CD4-positive, alpha-beta T cell (primary cell): ENCODE measurements at regions not wholly inside any gene's neighbourhood (a gene's known extent, or its start where the extent isn't known, plus 50 kb on each side); places are given as distances from the start of the nearest gene placed in this dataset.

Experiments
- ATAC-seq: fragments of 200-7000 bp; cut with Tn5 transposase; one replicate; pipeline ENCODE4 v1.10.0; 2022; ENCODE audit warnings: mild to moderate bottlenecking; ENCODE audit not compliant: poor library complexity
- CTCF ChIA-PET: fragments of 350-600 bp; sonication (Branson Sonifier 250); formaldehyde crosslinking; loops from one replicate; lab custom pipeline; 2021; ENCODE audit warnings: antibody characterized with exemption, inconsistent platforms; lab: Charles Lee
- POLR2A ChIA-PET: fragments of 350-600 bp; sonication (Branson Sonifier 250); formaldehyde crosslinking; loops from one replicate; lab custom pipeline; 2021; ENCODE audit warnings: antibody characterized with exemption, inconsistent platforms; lab: Charles Lee
- DNase-seq, 14 experiments: peaks; one replicate each; pipeline ENCODE4 v3.0.0-alpha.2; 2013 to 2020; ENCODE audit warnings: mixed read lengths in 2 of 14
- H3K27ac ChIP-seq, 2 donors: one replicate each; pipeline versions ENCODE4 v1.5.1 to v1.7.0; 2013; ENCODE audit warnings: low read length in 2 of 2, low read depth in 1 of 2, mild to moderate bottlenecking in 1 of 2
- H3K27me3 ChIP-seq, 2 experiments: 1 replicate in 1 of 2; 2 replicates in 1 of 2; pipeline versions ENCODE4 v1.6.1 to v1.7.0; 2013; ENCODE audit warnings: low read length in 2 of 2, control low read depth in 1 of 2, mild to moderate bottlenecking in 1 of 2, moderate library complexity in 1 of 2; ENCODE audit not compliant: insufficient read depth in 2 of 2, control insufficient read depth in 1 of 2
- H3K36me3 ChIP-seq: one replicate; pipeline ENCODE4 v1.6.1; 2013; ENCODE audit warnings: low read length, control low read depth; ENCODE audit not compliant: insufficient read depth
- H3K4me1 ChIP-seq: one replicate; pipeline ENCODE4 v1.6.1; 2013; ENCODE audit warnings: low read length, control low read depth; ENCODE audit not compliant: insufficient read depth
- H3K4me3 ChIP-seq: one replicate; pipeline ENCODE4 v1.5.1; 2013; ENCODE audit warnings: mild to moderate bottlenecking, low read length, moderate library complexity
- H3K9me3 ChIP-seq, 2 experiments: 1 replicate in 1 of 2; 2 replicates in 1 of 2; pipeline versions ENCODE4 v1.6.1 to v1.7.0; 2013; ENCODE audit warnings: low read length in 2 of 2, mild to moderate bottlenecking in 2 of 2, control low read depth in 1 of 2, moderate library complexity in 1 of 2; ENCODE audit not compliant: control insufficient read depth in 1 of 2, insufficient read depth in 1 of 2
- H3K27ac Mint-ChIP-seq: one replicate; pipeline ENCODE4 v1.8.0; 2020; ENCODE audit warnings: mixed read lengths
- H3K27me3 Mint-ChIP-seq: one replicate; pipeline ENCODE4 v1.8.0; 2021; ENCODE audit warnings: mixed read lengths
- H3K36me3 Mint-ChIP-seq: one replicate; pipeline ENCODE4 v1.8.0; 2021; ENCODE audit warnings: low read depth, mixed read lengths
- H3K4me1 Mint-ChIP-seq: one replicate; pipeline ENCODE4 v1.8.0; 2021; ENCODE audit warnings: low read depth, mixed read lengths
- H3K4me3 Mint-ChIP-seq: one replicate; pipeline ENCODE4 v1.8.0; 2020; ENCODE audit warnings: mild to moderate bottlenecking, mixed read lengths
- H3K9me3 Mint-ChIP-seq: one replicate; pipeline ENCODE4 v1.8.0; 2020; ENCODE audit warnings: mixed read lengths
- intact Hi-C, 2 experiments: fragments of 100-400 bp; cut with DNase I in 1 of 2; cut with micrococcal nuclease in 1 of 2; formaldehyde crosslinking; loops; one replicate each; pipeline versions ENCODE4 v1.15.1 to v1.9.0; 2023 to 2025; cut with DNase I, micrococcal nuclease
- TF ChIP-seq, protein P1 (sequence below): fragments of 200-600 bp; IDR thresholded peaks from one replicate; pipeline ENCODE4 v1.8.0; 2022; ENCODE audit warnings: antibody characterized with exemption, mild to moderate bottlenecking

DNA sequence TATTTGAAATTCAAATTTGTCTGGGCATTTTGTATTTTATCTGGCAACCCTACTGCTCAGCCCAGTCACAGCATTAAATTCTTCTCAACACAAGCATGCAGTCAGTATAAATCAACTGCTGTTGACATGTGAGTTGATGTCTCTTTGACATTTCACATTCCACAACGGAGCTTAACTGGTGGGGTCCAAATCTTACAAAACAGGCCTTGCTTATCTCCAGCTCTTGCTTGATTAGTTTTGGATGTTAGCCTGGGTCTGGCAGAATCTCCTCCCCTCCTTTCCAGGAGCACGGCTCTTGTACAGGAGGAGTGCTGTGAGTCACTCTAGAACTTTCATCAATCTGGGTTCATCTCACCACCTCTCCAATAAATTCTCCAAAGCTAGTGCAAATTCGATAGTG is 80.8 kb upstream of the PHACTR1 start:
- Histone ChIP-seq H3K27me3 (peaks cover 0 to 4% of the 10 kb centered on the region in 2 experiments), H3K9me3 (no peaks in the 10 kb centered on the region), H3K27ac (no peak overlapping the region), H3K36me3 (no peaks in the 10 kb centered on the region), H3K4me3 (no peak overlapping the region), H3K4me1 (no peaks in the 10 kb centered on the region)
- H3K27ac Mint-ChIP-seq, result no peak overlapping the region
- TF ChIP-seq, protein P1, sequence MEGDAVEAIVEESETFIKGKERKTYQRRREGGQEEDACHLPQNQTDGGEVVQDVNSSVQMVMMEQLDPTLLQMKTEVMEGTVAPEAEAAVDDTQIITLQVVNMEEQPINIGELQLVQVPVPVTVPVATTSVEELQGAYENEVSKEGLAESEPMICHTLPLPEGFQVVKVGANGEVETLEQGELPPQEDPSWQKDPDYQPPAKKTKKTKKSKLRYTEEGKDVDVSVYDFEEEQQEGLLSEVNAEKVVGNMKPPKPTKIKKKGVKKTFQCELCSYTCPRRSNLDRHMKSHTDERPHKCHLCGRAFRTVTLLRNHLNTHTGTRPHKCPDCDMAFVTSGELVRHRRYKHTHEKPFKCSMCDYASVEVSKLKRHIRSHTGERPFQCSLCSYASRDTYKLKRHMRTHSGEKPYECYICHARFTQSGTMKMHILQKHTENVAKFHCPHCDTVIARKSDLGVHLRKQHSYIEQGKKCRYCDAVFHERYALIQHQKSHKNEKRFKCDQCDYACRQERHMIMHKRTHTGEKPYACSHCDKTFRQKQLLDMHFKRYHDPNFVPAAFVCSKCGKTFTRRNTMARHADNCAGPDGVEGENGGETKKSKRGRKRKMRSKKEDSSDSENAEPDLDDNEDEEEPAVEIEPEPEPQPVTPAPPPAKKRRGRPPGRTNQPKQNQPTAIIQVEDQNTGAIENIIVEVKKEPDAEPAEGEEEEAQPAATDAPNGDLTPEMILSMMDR, result no peak
- intact Hi-C loops, result loop anchor here in 1 of 2 experiments (10.0 kb wide), 1 partner anchor 259 kb away; no protein-coding TSS in a partner anchor
- no peak overlapping the region for H3K4me3 Mint-ChIP-seq
- ATAC-seq (no peak), DNase-seq (no peak)
- POLR2A ChIA-PET, result no interaction called here
- H3K36me3 Mint-ChIP-seq, result no peaks in the 10 kb centered on the region
- CTCF ChIA-PET, result no interaction called here
- peaks cover 3% of the 10 kb centered on the region for H3K9me3 Mint-ChIP-seq
- H3K27me3 Mint-ChIP-seq, result peaks cover 51% of the 10 kb centered on the region
- H3K4me1 Mint-ChIP-seq, result no peaks in the 10 kb centered on the region

DNA sequence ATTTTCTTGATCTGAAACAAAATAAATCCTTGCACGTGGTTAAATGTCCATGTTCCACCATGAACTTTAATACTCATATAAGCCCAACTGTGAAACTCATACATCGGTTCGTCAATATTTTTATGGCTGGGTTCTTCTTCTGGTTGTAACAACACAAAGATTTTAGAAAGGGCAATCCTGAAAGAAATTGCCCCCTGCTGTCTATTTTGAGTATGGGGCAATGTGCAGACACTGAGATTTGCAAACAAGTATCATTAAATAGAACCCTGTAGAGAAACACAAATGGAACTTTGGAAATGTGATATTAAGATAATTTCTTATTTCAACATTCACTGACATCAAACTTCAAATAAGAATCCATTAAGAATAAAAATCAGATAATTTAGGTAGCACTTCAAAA is 80.2 kb upstream of the PHACTR1 start:
- Histone ChIP-seq H3K4me1 (no peaks in the 10 kb centered on the region), H3K9me3 (no peaks in the 10 kb centered on the region), H3K27me3 (peaks cover 0 to 4% of the 10 kb centered on the region in 2 experiments), H3K36me3 (no peaks in the 10 kb centered on the region), H3K27ac (no peak overlapping the region), H3K4me3 (no peak overlapping the region)
- DNase-seq (no peak), ATAC-seq (no peak)
- CTCF ChIA-PET, result no interaction called here
- intact Hi-C loops, result loop anchor here in 1 of 2 experiments (10.0 kb wide), 1 partner anchor 258 kb away; no protein-coding TSS in a partner anchor
- Mint-ChIP-seq H3K27me3 (peaks cover 48% of the 10 kb centered on the region), H3K4me1 (no peaks in the 10 kb centered on the region), H3K9me3 (peaks cover 3% of the 10 kb centered on the region), H3K27ac (no peak overlapping the region), H3K4me3 (no peak overlapping the region), H3K36me3 (no peaks in the 10 kb centered on the region)
- TF ChIP-seq, protein P1, result no peak
- POLR2A ChIA-PET, result no interaction called here

DNA sequence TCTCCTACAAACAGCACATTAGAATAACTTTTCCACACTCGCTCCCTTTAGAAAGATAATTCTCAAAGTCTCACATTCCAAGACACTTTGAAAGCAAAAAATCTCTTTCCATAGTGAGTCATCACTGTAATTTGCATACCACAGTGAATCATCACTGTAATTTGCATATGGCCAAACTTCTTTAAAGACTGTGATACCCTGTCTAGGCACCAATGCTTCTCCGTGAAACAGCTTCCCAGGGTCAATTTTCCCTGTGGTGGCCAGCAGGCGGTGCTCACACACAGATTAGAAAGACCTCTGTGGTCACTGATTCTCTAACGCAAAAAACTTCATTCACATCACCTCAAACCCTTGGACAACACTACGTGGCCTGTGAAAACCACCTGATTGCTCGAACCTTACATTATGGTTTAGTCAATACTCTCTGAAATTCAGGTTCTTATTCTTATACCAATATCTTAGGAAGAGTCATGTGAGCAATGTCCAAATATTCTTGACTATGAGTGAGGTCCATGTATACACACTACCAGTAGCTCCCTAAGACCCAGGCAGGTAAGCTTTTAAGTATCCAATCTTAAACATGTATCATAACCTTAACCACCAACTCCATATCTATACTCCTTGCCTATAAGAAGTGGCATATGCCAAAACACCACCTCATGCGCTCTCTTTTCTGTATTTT is 78.5 kb upstream of the PHACTR1 start:
- Histone ChIP-seq H3K36me3 (no peaks in the 10 kb centered on the region), H3K9me3 (no peaks in the 10 kb centered on the region), H3K4me1 (no peaks in the 10 kb centered on the region), H3K27ac (no peak overlapping the region), H3K4me3 (no peak overlapping the region), H3K27me3 (peaks cover 0 to 4% of the 10 kb centered on the region in 2 experiments)
- ATAC-seq (no peak), DNase-seq (peak in 6 of 14 experiments; percentile 0 to 53 (median 6))
- Mint-ChIP-seq H3K27ac (no peak overlapping the region), H3K9me3 (peaks cover 6% of the 10 kb centered on the region), H3K36me3 (no peaks in the 10 kb centered on the region), H3K27me3 (peaks cover 42% of the 10 kb centered on the region), H3K4me1 (no peaks in the 10 kb centered on the region), H3K4me3 (no peak overlapping the region)
- CTCF ChIA-PET, result no interaction called here
- TF ChIP-seq, protein P1, result peak; percentile 38
- POLR2A ChIA-PET, result no interaction called here
- intact Hi-C loops, result loop anchor here in 1 of 2 experiments (10.0 kb wide), 1 partner anchor 257 kb away; no protein-coding TSS in a partner anchor
